Activated T-helper 2 cell treated with anti-CD3 and anti-CD28 coated beads, Interferon-gamma antibody, Interleukin-2, Interleukin-4, amounts not matched to agents 10 μg/mL and 5 μg/mL and 100 μg/mL, durations not matched to agents 14 hours and 24 hours and 36 hours (primary cell): ENCODE measurements at regions not wholly inside any gene's neighbourhood (a gene's known extent, or its start where the extent isn't known, plus 50 kb on each side); places are given as distances from the start of the nearest gene placed in this dataset.

ENCODE experiments used
- DNase-seq: peaks from one replicate; pipeline ENCODE4 v3.0.0; 2021; ENCODE audit warnings: low spot score
- H3K27ac Mint-ChIP-seq: one replicate; pipeline ENCODE4 v1.8.0; 2021; ENCODE audit warnings: mixed read lengths
- H3K27me3 Mint-ChIP-seq: one replicate; pipeline ENCODE4 v1.8.0; 2021; ENCODE audit warnings: low read depth, mixed read lengths
- H3K36me3 Mint-ChIP-seq: one replicate; pipeline ENCODE4 v1.8.0; 2021; ENCODE audit warnings: low read depth, mixed read lengths
- H3K4me1 Mint-ChIP-seq: one replicate; pipeline ENCODE4 v1.8.0; 2021; ENCODE audit warnings: low read depth, mixed read lengths
- H3K4me3 Mint-ChIP-seq: one replicate; pipeline ENCODE4 v1.8.0; 2021; ENCODE audit warnings: low read depth, mild to moderate bottlenecking, moderate library complexity, mixed read lengths
- H3K9me3 Mint-ChIP-seq: one replicate; pipeline ENCODE4 v1.8.0; 2021; ENCODE audit warnings: mixed read lengths
- intact Hi-C: fragments of 100-400 bp; cut with micrococcal nuclease; formaldehyde crosslinking; loops from one replicate; pipeline ENCODE4 v1.15.1; 2023

- H3K9me3 Mint-ChIP-seq: peaks cover 33% of the 10 kb centered on the region
- intact Hi-C loops: no loop called here
- no peak overlapping the region for H3K4me3 Mint-ChIP-seq
- no peaks in the 10 kb centered on the region for H3K4me1 Mint-ChIP-seq
- H3K36me3 Mint-ChIP-seq: no peaks in the 10 kb centered on the region
- no peak overlapping the region for H3K27ac Mint-ChIP-seq
- no peak for DNase-seq
- H3K27me3 Mint-ChIP-seq: no peaks in the 10 kb centered on the region
Measured at GRCh38 chr5:166961913-166962312, 1329.5 kb upstream of the WWC1 start.

- DNase-seq: no peak
- Mint-ChIP-seq H3K27me3 (no peaks in the 10 kb centered on the region), H3K4me1 (no peaks in the 10 kb centered on the region), H3K36me3 (no peaks in the 10 kb centered on the region), H3K27ac (no peak overlapping the region), H3K4me3 (no peak overlapping the region), H3K9me3 (peaks cover 33% of the 10 kb centered on the region)
- intact Hi-C loops: no loop called here
Measured at GRCh38 chr5:166962461-166962860, 1329.0 kb upstream of the WWC1 start.

- Mint-ChIP-seq H3K4me1 (no peaks in the 10 kb centered on the region), H3K9me3 (peaks cover 33% of the 10 kb centered on the region), H3K4me3 (no peak overlapping the region), H3K27me3 (no peaks in the 10 kb centered on the region), H3K27ac (no peak overlapping the region), H3K36me3 (no peaks in the 10 kb centered on the region)
- intact Hi-C loops: no loop called here
- no peak for DNase-seq
Measured at GRCh38 chr5:166963596-166963995, 1327.8 kb upstream of the WWC1 start.

GRCh38 chr5:166977911-166978422, 1313.5 kb upstream of the WWC1 start:
- Mint-ChIP-seq H3K27ac (no peak overlapping the region), H3K27me3 (peaks cover 8% of the 10 kb centered on the region), H3K9me3 (no peaks in the 10 kb centered on the region), H3K4me1 (peaks cover 2% of the 10 kb centered on the region), H3K4me3 (no peak overlapping the region), H3K36me3 (no peaks in the 10 kb centered on the region)
- DNase-seq: no peak
- intact Hi-C loops: no loop called here

- Mint-ChIP-seq H3K9me3 (no peaks in the 10 kb centered on the region), H3K36me3 (no peaks in the 10 kb centered on the region), H3K27ac (no peak overlapping the region), H3K4me1 (peaks cover 2% of the 10 kb centered on the region), H3K27me3 (peaks cover 8% of the 10 kb centered on the region), H3K4me3 (peak overlapping the region; percentile 23)
- intact Hi-C loops: no loop called here
- no peak for DNase-seq
Measured at GRCh38 chr5:166979307-166979895, 1312.0 kb upstream of the WWC1 start.

GRCh38 chr5:166980666-166981065, 1310.8 kb upstream of the WWC1 start:
- no peak overlapping the region for H3K27ac Mint-ChIP-seq
- H3K4me1 Mint-ChIP-seq: peaks cover 2% of the 10 kb centered on the region
- H3K36me3 Mint-ChIP-seq: no peaks in the 10 kb centered on the region
- no peak overlapping the region for H3K4me3 Mint-ChIP-seq
- no peak for DNase-seq
- peaks cover 8% of the 10 kb centered on the region for H3K27me3 Mint-ChIP-seq
- no peaks in the 10 kb centered on the region for H3K9me3 Mint-ChIP-seq
- intact Hi-C loops: no loop called here

- H3K27ac Mint-ChIP-seq: no peak overlapping the region
- no peaks in the 10 kb centered on the region for H3K9me3 Mint-ChIP-seq
- H3K4me3 Mint-ChIP-seq: no peak overlapping the region
- no peak for DNase-seq
- peaks cover 8% of the 10 kb centered on the region for H3K27me3 Mint-ChIP-seq
- H3K36me3 Mint-ChIP-seq: no peaks in the 10 kb centered on the region
- intact Hi-C loops: no loop called here
- peaks cover 2% of the 10 kb centered on the region for H3K4me1 Mint-ChIP-seq
Measured at GRCh38 chr5:166982226-166982625, 1309.2 kb upstream of the WWC1 start.

GRCh38 chr5:166991601-166992000, 1299.8 kb upstream of the WWC1 start:
- intact Hi-C loops: no loop called here
- no peak for DNase-seq
- no peak overlapping the region for H3K4me3 Mint-ChIP-seq
- peaks cover 5% of the 10 kb centered on the region for H3K9me3 Mint-ChIP-seq
- no peak overlapping the region for H3K27ac Mint-ChIP-seq
- no peaks in the 10 kb centered on the region for H3K27me3 Mint-ChIP-seq
- H3K4me1 Mint-ChIP-seq: no peaks in the 10 kb centered on the region
- H3K36me3 Mint-ChIP-seq: no peaks in the 10 kb centered on the region

GRCh38 chr5:166992108-166992507, 1299.3 kb upstream of the WWC1 start:
- Mint-ChIP-seq H3K4me1 (no peaks in the 10 kb centered on the region), H3K27ac (no peak overlapping the region), H3K27me3 (no peaks in the 10 kb centered on the region), H3K4me3 (no peak overlapping the region), H3K36me3 (no peaks in the 10 kb centered on the region), H3K9me3 (peaks cover 5% of the 10 kb centered on the region)
- intact Hi-C loops: no loop called here
- no peak for DNase-seq

- H3K27ac Mint-ChIP-seq: no peak overlapping the region
- no peaks in the 10 kb centered on the region for H3K36me3 Mint-ChIP-seq
- peaks cover 9% of the 10 kb centered on the region for H3K9me3 Mint-ChIP-seq
- intact Hi-C loops: no loop called here
- DNase-seq: no peak
- no peak overlapping the region for H3K4me3 Mint-ChIP-seq
- no peaks in the 10 kb centered on the region for H3K27me3 Mint-ChIP-seq
- H3K4me1 Mint-ChIP-seq: no peaks in the 10 kb centered on the region
Measured at GRCh38 chr5:166992874-166993722, 1298.3 kb upstream of the WWC1 start.

GRCh38 chr5:166994226-166994625, 1297.2 kb upstream of the WWC1 start:
- Mint-ChIP-seq H3K4me3 (no peak overlapping the region), H3K36me3 (no peaks in the 10 kb centered on the region), H3K4me1 (no peaks in the 10 kb centered on the region), H3K9me3 (peaks cover 17% of the 10 kb centered on the region), H3K27ac (no peak overlapping the region), H3K27me3 (no peaks in the 10 kb centered on the region)
- intact Hi-C loops: no loop called here
- no peak for DNase-seq

GRCh38 chr5:167001246-167001645, 1290.2 kb upstream of the WWC1 start:
- peaks cover 21% of the 10 kb centered on the region for H3K9me3 Mint-ChIP-seq
- DNase-seq: no peak
- H3K4me3 Mint-ChIP-seq: no peak overlapping the region
- H3K27me3 Mint-ChIP-seq: no peaks in the 10 kb centered on the region
- H3K4me1 Mint-ChIP-seq: no peaks in the 10 kb centered on the region
- no peak overlapping the region for H3K27ac Mint-ChIP-seq
- no peaks in the 10 kb centered on the region for H3K36me3 Mint-ChIP-seq
- intact Hi-C loops: no loop called here

- H3K27me3 Mint-ChIP-seq: no peaks in the 10 kb centered on the region
- H3K4me1 Mint-ChIP-seq: no peaks in the 10 kb centered on the region
- DNase-seq: no peak
- no peak overlapping the region for H3K4me3 Mint-ChIP-seq
- H3K9me3 Mint-ChIP-seq: peaks cover 8% of the 10 kb centered on the region
- intact Hi-C loops: no loop called here
- H3K36me3 Mint-ChIP-seq: no peaks in the 10 kb centered on the region
- no peak overlapping the region for H3K27ac Mint-ChIP-seq
Measured at GRCh38 chr5:167008705-167009104, 1282.7 kb upstream of the WWC1 start.
